Activated CD4-positive, alpha-beta T cell treated with anti-CD3 and anti-CD28 coated beads, Interleukin-2, Interleukin-6, amounts not matched to agents 100 ng/mL and 50 ng/mL, durations not matched to agents 16 hours and 8 hours (primary cell): ENCODE measurements at regions not wholly inside any gene's neighbourhood (a gene's known extent, or its start where the extent isn't known, plus 50 kb on each side); places are given as distances from the start of the nearest gene placed in this dataset.

Source experiments
- DNase-seq: peaks from one replicate; pipeline ENCODE4 v3.0.0-alpha.2; 2020

- DNase-seq = no peak
Observed at GRCh38 chr14:97457575-97458085, 660.4 kb downstream of the VRK1 start.

DNA sequence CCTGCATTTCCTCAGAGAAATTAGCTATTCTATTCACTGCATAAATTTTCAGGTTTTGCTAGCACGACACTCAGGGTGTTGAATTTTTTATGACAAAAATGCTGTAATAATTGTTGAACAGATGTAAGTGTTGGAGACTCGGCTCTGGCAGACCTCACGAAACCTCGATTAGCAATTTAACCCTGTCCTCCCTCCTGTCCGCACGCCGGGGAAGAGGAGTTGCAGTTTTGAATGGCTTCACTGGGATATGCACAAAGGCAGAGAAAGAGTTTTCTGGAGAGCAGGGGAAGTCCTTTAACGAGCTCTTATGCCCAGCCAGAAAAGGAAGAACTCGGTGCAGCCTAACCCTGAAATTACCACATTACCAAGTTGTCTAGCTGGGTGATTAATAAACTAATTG, 661.1 kb downstream of the VRK1 start:
- DNase-seq = no peak

DNA sequence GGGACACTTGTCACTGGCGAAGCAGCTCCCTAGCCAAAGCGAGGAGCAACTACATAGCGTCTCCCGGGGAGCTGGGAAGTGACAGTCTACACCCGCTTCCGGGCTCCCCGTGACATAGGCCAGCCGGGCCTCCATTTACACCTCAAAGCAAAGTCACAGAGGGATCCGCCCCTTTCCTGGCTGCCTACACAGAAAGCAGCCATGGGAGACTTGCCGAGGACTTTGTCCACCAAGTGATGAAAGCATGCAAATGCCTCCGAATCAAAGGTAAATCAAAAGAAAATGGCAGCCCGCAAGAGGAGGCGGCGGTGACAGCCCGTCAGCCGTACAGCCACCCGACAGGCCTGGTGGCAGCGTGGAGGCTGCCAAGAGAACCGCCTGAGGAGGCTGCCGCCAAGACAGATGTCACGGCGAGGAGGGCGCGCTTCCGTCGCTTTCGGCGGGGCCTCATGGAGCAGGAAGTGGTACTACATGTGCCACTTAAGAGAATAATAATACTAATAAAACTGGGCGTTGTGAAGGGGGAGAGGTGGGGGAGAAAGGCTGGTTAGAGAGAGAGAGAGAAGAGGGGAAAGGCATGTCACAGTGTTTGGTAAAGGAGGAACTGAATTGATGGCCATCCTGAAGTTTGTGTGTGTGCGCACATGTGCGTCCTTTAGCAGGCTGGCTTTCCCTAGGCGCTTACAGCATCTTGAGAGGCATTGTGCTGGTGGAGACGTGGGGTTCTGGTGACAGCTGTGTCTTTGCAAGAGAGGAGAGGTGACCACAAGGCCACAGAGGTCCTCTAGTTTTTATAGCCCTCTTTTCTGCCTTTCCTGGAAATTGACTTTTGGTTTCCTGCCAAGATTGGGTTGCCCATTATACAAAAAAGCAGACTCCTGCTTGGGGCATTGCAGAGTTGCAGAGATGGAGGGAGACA, 661.7 kb downstream of the VRK1 start:
- DNase-seq = peak; percentile 87

- DNase-seq = no peak
Observed at GRCh38 chr14:97462081-97462480, 664.9 kb downstream of the VRK1 start.

DNA sequence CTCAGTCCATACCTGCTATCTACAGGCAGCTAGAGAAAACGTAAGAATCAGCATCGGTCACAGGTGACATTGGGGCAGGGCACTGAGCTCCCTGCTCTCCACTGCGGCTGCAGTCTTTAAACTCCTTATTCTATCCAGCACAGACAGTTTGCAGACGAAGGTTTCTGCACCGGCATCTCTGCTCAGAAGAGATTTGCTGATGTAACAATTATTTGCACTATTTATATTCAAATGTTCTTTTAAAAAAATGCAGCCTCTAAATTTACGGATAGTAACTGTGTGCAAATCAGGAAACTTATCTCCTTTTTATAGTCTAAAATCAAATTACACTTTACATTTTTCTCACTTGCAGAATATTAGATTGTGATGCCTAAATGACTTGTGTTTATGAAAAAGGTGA, 671.0 kb downstream of the VRK1 start:
- no peak for DNase-seq

GRCh38 chr14:97477353-97477752, 680.2 kb downstream of the VRK1 start:
- no peak for DNase-seq

GRCh38 chr14:97485201-97485600, 688.0 kb downstream of the VRK1 start:
- no peak for DNase-seq

DNA sequence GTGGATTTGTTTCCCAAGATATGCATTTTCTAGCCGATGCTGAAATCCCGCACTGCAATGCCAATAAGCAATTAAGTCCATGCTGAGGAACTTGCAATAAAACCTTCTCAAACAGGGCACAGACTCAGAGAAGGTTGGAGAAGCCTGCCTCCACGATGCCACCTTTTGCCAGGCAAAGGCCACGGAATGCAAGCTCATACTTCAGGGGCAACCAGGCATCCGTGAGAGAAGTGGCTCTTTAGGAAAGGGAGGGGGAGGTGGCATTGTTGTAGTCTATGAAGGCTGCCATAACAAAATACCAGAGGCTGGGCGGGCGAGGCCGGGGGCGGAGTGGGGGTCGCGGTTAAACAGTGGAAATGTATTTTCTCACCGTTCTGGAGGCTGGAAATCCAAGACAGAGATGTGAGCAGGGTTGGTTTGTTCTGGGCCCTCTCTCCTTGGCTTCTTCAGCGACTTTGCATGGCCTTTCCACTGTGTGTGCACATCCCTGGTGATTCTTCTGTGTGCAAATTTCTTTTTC, 689.5 kb downstream of the VRK1 start:
- DNase-seq = no peak

GRCh38 chr14:97489750-97490149, 692.6 kb downstream of the VRK1 start:
- no peak for DNase-seq

GRCh38 chr14:97490521-97491070, 693.4 kb downstream of the VRK1 start:
- DNase-seq = no peak

DNA sequence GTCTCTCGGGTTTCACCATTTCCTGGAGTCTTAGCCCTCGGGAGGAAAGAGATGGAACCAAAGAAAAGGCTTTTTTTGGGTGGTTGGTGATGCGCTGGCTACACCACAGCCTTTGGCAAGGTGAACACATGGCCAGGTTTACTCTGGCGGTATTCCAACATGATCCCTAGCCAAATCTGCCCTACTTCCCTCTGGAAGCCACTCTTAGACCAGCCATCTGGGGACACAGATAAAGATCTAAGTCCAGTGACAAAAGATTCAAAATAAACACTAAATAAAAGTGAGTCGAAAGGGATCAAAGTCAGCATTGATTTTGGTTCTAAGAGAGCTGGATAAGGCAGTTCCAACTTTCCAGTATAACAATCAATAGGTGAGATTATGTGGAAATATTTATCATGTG, 694.5 kb downstream of the VRK1 start:
- no peak for DNase-seq

GRCh38 chr14:97499790-97500481, 702.8 kb downstream of the VRK1 start:
- no peak for DNase-seq

DNA sequence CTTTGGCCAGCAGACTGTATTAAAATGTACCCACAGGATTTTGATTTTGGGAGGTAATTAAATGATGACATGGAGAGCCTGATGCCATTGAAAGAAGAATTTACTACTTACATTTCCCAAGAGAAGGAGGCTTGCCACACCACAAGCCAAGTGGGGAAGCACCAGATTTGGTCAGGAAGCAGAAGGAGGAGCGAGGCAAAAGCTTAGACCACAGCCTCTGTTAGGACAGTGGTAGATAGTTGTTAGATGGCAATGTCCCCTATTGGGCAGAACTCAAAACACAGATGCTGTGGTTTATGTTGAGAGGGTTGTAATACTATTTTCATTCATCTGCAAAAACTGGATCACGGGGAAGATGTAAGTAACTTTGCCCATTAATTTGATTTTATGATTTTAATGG, 709.4 kb downstream of the VRK1 start:
- DNase-seq = no peak

GRCh38 chr14:97513891-97514290, 716.7 kb downstream of the VRK1 start:
- DNase-seq = no peak

GRCh38 chr14:97517566-97518234, 720.5 kb downstream of the VRK1 start:
- no peak for DNase-seq

DNA sequence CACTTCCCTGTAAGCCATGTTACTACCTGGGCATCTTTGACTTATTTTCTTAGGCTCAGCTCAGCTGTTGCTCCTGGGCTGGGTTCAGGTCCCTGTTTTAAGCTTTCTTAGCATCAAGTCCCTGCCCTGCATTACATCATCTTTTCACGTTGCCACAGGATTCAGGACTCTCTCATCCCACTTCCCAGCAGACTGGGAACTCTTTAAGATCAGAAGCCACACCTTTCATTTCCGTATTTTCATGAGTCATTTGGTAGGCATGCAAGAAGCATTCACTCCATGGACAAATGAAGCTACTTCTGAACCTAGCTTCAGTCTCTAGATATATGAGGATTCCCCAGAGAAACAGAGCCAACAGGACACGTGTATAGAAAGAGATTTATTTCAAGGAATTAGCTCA, 726.8 kb downstream of the VRK1 start:
- DNase-seq = no peak

- peak; percentile 2 for DNase-seq
Observed at GRCh38 chr14:97524589-97525319, 727.6 kb downstream of the VRK1 start.

DNA sequence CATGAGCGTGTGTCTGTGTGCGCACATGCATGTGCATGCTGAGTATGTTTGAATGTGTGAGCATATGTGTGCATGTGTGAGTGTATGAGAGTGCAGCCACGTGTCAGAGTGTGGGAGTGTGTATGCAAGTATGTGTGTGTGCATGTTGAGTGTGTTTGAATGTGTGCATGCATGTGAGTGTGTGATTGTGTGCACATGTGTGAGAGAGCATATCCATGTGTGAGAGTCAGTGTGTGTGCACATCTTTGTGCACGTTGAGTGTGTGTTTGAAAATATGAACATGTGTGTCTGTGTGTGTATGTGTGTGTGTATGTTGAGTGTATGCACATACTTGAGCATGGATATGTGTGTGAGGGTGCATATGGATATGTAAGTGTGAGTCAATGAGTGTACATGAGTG, 730.8 kb downstream of the VRK1 start:
- DNase-seq = no peak

GRCh38 chr14:97532052-97532451, 734.9 kb downstream of the VRK1 start:
- no peak for DNase-seq

GRCh38 chr14:97536421-97536820, 739.2 kb downstream of the VRK1 start:
- no peak for DNase-seq

- no peak for DNase-seq
Observed at GRCh38 chr14:97538749-97539410, 741.7 kb downstream of the VRK1 start.

DNA sequence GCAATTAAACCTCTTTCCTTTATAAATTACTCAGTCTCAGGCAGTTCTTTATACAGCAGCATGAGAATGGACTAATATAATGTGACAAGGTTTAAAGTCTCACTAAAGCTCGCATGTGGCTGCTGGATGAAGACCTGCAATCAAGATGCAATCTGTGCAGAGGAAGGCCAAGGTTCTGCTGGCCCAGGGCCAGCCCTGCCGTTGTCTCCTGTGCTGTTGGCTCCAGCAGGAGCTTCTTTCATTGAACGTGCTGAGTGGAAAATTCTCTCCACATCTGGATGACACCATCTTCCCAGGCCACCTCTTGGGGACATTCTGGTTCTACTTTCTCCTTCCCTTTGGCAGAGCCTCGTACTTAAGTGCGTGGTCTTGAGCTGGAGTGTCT, 742.2 kb downstream of the VRK1 start:
- DNase-seq = no peak
